GM21447 (cell line): ENCODE measurements at regions not wholly inside any gene's neighbourhood (a gene's known extent, or its start where the extent isn't known, plus 50 kb on each side); places are given as distances from the start of the nearest gene placed in this dataset.
"Not testable (repeated sequence)": the region's sequence is repeated elsewhere in the genome, so short reads cannot be mapped to it uniquely, and the experiment has no call there.

Experiments
- ATAC-seq: cut with Tn5 transposase; IDR thresholded peaks from one replicate; pipeline ENCODE4 v1.9.1; 2021; ENCODE audit not compliant: unreplicated experiment

- ATAC-seq: no peak
Observed at GRCh38 chr10:5268743-5269142, 72.1 kb downstream of the AKR1C4 start.

DNA sequence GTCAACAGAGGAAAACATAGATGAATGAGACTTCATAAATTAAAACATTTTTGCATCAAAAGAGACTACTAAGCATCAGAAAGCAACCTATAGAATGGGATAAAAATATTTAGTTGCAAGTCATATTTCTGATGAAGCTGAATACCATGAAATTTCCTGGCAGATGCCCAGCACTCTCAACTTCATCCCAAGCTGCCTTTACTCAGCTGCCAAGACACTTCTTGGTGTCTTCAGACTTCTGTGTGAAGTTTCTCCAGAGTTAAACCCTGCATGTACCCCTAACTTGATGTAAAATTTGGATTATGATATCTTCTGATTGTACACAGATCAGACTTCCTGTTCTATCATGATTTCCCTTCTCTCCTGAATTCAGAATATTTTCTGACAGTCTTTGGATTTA, 73.2 kb downstream of the AKR1C4 start:
- no peak for ATAC-seq

- ATAC-seq: no peak
Observed at GRCh38 chr10:5271526-5271925, 74.9 kb downstream of the AKR1C4 start.

- no peak for ATAC-seq
Observed at GRCh38 chr10:5272065-5272803, 75.6 kb downstream of the AKR1C4 start.

DNA sequence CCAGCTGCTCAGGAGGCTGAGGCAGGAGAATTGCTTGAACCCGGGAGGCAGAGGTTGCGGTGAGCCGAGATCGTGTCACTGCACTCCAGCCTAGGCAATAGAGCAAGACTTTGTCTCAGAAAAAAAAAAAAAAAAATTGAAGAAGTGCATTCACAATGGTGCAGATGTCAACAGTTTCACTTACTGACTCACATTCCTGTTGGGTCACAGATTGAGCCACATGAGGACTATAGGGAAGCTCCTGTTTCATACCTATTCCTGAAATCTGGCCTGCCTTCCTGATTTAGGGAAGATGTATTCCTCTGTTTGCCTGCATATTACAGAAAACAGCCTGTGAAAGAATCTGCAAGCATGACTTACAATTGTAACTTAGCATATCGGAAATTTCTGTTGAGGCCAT, 78.2 kb downstream of the AKR1C4 start:
- ATAC-seq: no peak

DNA sequence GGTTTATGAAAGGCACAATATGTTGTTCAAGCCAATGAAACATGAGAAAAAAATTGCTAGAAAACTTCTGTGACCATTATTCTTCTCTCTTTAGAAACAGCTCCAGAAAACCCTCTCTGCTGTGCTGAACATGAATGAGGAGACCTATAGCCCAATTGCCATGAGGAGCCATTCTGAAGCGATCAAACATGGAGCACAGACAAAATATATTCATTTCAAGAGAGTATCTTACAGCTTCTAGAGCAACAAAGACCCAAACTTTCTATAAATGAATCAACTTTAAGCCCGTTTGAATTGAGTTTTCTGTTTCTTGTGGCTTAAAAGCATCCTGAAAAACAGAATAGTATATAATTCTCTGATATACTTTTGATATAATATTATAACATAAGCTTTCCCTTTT, 83.4 kb upstream of the UCN3 start:
- no peak for ATAC-seq

DNA sequence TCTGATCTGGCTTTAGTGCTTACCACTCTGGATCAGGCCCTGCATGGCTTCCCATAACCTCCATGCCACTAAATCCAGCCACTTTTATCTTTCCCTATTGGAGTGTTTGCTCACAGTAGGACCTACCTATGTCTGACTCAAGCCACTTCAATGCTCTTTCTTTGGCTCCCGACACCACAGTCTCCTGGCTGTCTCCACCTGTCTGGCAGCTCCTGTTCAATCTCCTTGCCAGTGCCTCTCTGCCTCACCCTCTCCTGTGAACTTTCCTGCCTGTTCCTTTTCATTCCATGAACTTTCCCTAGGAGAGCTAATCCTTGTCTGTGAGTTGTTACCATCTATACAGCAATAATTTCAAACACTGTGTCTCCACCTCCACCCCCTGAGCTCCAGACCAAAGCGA, 82.6 kb upstream of the UCN3 start:
- ATAC-seq: no peak

DNA sequence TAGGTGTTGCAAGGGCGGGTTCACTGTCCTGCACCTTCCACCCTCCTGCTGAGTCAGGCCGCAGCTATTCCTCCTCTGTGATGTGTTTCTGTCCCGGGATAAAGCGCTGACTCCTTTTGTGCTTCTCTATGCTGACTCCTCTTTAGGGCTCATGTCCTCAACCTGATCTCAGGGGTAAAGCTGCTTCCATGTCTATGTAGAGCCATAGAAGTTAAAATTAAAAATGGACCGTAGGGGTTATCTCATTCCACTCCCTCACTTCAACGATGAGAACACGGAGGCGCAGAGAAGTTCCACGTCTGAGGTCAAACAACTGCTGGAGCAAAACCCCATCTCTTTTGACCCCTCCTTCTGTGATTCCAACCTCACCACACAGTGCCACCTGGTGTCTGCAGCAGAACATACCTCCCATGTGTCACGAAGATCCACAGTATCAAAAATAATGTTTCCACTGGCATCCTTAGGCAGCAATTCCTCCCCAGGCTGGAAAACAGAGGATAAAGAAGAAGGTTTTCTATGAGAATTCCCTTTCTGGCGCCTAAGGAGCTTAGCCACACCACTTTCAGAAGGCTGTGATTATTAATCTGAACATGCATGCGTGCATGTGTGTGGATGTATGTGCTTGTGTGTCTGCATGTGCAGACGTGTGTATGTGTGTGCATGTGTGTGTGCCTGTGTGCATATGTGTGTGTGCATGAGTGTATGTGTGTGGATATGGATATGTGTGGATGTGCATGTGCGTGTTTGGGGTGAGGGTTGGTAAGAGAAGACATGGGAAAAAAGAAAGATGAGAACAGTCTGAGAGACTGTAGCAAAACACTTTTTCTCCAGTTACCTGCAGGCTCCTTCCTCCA, 81.2 kb upstream of the UCN3 start:
- ATAC-seq: no peak

DNA sequence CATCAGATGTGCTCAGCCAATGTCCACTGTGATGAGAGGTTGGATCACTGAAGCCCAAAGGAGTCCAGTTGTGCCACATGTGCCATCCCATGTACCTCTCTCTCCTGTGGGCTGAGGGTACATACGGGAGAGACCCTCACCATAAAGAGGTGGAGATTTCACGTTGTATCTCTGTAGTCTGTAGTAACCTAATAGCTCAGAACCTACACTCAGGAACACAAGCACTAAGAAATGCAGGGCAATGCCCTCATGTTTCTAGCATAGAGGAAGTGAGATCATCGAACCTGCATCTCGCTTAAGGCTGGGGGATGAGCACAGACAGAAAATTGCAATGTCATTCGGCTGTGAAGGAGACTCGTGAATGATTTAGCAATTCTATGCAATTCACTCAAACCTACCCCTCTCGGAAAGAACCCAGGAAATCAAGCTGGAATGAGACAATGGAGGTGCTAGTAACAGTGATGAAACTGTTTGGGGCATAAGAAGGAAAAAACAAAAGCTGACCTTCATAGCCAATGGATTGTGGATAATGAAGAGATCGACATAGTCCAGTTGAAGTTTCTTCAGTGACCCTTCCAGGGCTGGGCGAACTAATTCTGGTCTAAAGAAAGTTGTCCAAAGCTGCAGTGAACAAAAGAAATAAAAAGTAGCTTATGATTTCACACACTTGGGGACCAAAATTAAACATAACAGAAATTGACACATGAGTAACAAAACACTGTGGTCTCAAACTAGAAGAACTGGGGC, 80.3 kb upstream of the UCN3 start:
- peak; percentile 58 for ATAC-seq

DNA sequence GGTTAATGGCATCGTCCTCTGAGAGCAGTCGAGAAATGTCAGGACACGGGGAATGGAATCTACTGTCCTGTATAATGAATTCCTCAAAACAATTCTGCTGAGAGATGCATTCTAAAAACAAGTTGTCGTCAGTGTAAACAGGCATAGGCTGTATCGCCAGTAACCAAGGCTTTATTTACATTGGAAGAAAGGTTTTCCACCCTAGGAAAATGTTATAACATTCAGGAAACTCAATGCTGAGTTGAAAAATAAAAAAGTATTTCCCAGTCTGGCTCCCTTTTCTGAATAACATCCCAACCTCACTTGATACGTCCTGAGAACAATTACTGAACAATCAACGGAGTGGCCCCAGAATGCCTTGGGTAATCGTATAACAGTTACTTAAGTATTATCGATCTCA, 79.6 kb upstream of the UCN3 start:
- ATAC-seq: no peak

DNA sequence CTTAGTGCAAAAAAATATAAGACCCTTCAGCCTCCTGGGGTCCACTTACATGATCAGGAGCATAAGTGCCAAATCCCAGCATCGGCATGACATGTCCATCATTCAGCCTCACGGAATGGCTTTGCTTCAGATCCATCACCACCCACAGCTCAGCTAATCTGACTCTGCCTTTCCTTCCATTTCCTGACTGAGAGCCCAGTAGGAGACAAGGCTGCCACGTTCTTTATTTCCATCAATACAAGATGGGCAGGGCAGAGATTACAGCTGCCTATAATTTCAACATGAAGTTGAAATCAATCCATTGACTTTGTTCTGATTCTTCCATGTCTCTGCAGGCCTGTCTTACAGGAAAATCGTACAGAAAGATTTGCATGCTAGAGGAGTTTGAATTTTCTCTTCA, 76.4 kb upstream of the UCN3 start:
- no peak for ATAC-seq

DNA sequence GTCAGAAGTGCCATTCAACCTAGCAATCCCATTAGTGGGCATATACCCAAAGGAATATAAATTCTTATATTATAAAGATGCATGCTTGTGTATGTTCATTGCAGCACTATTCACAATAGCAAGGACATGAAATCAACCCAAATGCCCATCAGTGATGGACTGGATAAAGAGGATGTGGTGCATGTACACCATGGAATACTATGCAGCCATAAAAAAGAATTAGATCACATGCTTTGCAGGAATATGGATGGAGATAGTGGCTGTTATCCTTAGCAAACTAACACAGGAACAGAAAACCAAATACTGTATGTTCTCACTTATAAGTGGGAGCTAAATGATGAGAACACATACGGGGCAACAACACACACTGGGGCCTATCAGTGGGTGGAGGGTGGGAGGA, 75.5 kb upstream of the UCN3 start:
- ATAC-seq: not testable (repeated sequence)

DNA sequence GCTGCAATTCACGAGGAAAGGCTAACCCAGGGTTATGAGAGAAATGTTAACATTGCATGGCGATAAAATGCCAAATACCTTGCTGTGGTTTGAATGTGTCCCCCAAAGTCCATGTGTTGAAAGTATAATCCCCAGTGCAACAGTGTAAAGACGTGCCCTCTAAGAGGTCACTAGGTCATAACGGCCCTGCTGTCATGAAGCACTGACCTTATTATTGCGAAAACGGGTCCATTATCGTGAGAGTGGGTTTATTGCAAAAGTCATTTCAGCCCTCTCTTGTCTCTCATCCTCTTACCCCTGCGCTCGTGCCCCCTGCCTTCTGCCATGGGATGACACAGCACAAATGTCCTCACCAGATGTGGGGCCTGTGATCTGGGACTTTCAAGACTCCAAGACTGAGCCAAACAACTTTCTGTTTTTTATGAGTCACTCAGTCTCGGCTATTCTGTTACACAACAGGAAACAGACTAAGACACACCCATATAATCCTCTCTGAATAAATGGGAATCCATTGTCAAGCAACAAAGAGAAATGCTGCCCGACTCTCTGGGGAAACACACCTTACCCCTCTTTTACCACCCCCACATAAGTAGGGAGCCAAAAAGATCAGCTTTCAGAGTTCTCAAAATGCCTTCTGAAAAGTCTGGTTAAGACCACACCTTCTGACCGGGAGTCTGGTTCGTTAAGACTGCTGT, 73.1 kb upstream of the UCN3 start:
- no peak for ATAC-seq

- no peak for ATAC-seq
Observed at GRCh38 chr10:5292196-5292735, 72.5 kb upstream of the UCN3 start.

- not testable (repeated sequence) for ATAC-seq
Observed at GRCh38 chr10:5292970-5293369, 71.8 kb upstream of the UCN3 start.

DNA sequence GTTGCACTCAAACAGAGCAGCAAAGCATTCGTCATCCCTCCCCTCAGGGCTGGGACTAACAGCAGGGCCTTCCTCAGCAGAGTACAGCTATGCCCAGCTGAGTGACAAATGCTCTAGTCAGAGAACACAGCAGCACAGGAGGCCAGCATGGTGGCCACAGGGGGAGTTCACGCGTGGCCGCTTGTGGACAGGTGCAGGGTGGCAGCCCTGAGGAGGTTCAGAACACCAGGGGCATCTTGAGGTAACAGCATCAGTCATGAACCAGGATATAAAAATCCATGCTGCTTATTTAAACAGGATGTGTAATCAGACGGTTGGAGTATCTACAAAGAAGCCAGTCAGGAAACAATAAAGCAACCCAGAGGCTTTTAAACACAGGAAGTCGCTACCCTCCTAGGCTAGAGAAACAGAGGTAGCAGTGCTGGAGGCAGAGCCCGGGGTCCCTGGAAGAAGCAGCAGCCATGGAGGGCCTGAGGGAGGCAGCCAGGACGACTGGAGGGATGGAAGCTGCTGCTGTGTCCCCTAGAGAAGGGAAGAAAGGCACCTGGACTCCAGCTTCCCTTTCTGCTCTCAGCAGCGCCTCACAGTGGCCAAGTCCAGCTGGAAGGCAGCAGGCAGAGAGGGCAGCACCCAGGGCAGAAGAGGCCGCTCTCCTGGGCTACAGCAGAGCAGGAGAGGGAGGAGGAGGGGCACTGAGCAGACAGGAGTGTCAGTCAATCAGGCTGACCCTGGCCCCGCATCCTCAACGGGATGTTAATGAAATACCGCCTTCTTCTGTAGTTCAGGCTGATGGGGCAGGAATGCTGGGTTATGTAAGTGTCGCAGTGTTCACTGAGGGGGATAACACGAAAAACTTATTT, 70.8 kb upstream of the UCN3 start:
- ATAC-seq: no peak

- ATAC-seq: no peak
Observed at GRCh38 chr10:5297466-5297865, 67.3 kb upstream of the UCN3 start.

GRCh38 chr10:5297996-5298395, 66.8 kb upstream of the UCN3 start:
- ATAC-seq: no peak

GRCh38 chr10:5299950-5300349, 64.8 kb upstream of the UCN3 start:
- ATAC-seq: no peak

DNA sequence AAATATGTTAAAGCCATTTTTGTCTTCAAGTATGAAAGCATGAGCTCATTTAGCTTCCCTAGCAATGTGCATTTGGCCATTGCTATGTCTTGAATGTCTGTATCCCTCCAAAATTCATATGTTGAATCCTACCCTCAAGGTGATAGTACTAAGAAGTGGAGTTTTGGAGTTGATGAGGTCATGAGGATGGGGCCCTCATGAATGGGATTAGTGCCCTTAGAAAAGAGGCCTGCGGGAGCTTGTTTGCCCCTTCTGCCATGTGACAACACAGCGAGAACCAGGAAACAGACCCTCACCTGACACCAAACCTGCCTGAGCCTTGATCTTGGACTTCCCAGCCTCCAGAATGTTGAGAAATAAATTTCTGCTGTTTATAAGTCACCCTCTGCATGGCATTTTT, 61.3 kb upstream of the UCN3 start:
- no peak for ATAC-seq
